LNCaP clone FGC (cell line): ENCODE measurements at regions not wholly inside any gene's neighbourhood (a gene's known extent, or its start where the extent isn't known, plus 50 kb on each side); places are given as distances from the start of the nearest gene placed in this dataset.

Experiments
- DNase-seq: peaks from one replicate; pipeline ENCODE4 v3.0.0-alpha.2; 2011; ENCODE audit warnings: low read depth
- H3K4me3 ChIP-seq: 2 replicates; pipeline ENCODE4 v1.5.1; 2011; ENCODE audit warnings: mild to moderate bottlenecking, low read depth, low read length, control low read depth
- TF ChIP-seq, protein P1 (sequence below): IDR thresholded peaks from 2 replicates; pipeline ENCODE4 v1.5.1; 2012; ENCODE audit warnings: mild to moderate bottlenecking; ENCODE audit not compliant: control insufficient read depth, insufficient read depth; ENCODE audit errors: extremely low read depth

DNA sequence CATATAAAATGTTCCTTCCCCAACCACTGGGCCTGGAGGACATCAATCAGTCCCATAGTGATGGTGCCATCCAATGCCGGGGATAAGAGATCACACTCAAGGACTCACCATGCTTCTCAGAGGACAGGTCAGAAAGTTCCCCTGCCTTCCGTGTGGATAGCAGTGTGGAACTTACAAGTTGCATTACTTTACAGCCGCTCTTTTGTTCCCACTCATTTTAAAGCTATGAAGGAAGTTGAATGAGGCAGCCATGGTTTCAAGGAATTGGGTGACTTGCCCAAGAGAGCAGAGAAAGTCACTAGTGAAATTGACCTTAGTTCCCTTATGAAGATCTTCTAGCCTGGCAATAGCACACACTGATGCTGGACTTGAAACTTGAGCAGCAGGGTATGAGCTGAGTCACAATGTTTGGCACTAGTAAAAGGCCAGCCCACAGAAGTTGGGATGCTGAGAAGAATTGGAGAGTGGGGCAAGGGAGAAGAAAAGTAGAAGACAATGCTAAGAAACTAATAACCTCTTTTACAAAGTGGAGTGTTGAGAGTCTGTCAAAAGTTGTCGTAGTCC lies 78.7 kb downstream of the CXCL12 start:
- TF ChIP-seq, protein P1, sequence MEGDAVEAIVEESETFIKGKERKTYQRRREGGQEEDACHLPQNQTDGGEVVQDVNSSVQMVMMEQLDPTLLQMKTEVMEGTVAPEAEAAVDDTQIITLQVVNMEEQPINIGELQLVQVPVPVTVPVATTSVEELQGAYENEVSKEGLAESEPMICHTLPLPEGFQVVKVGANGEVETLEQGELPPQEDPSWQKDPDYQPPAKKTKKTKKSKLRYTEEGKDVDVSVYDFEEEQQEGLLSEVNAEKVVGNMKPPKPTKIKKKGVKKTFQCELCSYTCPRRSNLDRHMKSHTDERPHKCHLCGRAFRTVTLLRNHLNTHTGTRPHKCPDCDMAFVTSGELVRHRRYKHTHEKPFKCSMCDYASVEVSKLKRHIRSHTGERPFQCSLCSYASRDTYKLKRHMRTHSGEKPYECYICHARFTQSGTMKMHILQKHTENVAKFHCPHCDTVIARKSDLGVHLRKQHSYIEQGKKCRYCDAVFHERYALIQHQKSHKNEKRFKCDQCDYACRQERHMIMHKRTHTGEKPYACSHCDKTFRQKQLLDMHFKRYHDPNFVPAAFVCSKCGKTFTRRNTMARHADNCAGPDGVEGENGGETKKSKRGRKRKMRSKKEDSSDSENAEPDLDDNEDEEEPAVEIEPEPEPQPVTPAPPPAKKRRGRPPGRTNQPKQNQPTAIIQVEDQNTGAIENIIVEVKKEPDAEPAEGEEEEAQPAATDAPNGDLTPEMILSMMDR: no peak
- no peak for DNase-seq
- no peak overlapping the region for H3K4me3 ChIP-seq

DNA sequence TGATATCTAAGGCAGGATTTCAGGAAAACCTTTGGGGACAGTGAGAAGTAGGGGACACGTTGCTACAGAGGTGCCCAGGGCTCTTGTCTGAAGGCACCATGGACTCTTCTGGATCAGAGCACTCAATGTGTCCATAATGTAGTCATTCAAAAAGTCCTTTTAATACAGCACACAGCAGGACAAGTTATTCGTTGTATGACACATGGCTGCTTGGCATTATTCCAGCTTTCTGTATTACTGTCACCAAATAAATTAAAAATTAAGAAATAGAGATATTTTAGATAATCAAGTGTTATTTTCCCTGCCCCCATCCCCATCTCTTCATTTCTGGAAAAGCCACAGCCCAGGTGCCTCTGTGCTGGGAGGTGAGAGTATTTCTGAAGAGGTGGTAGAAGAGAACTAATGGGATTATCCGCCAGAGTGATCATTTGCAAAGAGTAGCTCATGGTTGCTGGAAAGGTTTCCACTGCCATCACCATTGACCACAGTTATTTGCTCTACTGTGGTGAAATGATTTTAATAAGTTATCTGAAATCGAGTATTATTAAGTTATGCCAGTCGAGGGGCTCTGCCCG lies 83.0 kb downstream of the CXCL12 start:
- TF ChIP-seq, protein P1: no peak
- H3K4me3 ChIP-seq: no peak overlapping the region
- no peak for DNase-seq

- TF ChIP-seq, protein P1: no peak
- no peak for DNase-seq
- no peak overlapping the region for H3K4me3 ChIP-seq
These were observed 83.9 kb downstream of the CXCL12 start for GRCh38 chr10:44300666-44301649.

DNA sequence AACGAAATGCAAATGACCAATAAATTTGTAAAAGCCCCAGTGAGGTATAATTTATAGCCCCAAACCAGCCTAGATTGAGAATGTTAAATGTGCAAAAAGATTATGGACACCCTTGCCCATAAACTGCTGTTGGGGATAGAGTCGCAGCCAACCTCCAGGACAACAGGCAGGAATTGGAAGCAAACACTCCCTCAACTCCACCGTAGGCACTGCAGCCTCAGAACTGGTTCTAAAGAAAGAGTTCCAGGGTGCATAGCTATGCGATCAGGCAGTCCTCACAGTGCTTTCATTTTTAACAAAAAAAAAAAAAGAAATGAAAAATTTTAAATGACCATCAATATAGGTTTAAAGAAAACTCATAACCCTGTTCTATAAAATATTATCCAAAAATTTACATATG lies 86.2 kb downstream of the CXCL12 start:
- no peak overlapping the region for H3K4me3 ChIP-seq
- TF ChIP-seq, protein P1: no peak
- DNase-seq: no peak

DNA sequence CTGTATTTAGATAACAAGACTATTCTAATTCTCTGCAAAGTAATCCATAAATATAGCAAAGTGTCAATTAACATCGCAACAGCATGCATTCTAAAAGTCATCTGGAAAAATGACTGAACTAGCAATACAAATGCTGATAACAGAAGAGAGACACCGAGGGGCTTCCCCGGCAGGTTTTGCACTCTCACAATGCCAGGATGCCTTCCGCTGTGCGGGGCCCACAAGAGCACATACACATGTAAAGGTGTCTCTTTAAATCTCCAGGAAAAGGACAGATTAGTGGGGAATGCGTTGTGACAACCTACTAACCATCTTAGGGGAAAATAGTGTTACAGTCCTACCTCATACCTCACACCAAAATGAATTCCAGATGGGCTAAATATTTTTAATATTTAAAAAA lies 86.9 kb downstream of the CXCL12 start:
- no peak for DNase-seq
- TF ChIP-seq, protein P1: no peak
- no peak overlapping the region for H3K4me3 ChIP-seq

GRCh38 chr10:44295644-44296241 lies 89.2 kb downstream of the CXCL12 start:
- TF ChIP-seq, protein P1: no peak
- H3K4me3 ChIP-seq: no peak overlapping the region
- no peak for DNase-seq
